GM21381 (cell line): ENCODE measurements at regions not wholly inside any gene's neighbourhood (a gene's known extent, or its start where the extent isn't known, plus 50 kb on each side); places are given as distances from the start of the nearest gene placed in this dataset.
"Not testable (repeated sequence)": the region's sequence is repeated elsewhere in the genome, so short reads cannot be mapped to it uniquely, and the experiment has no call there.

Experiments
- ATAC-seq: cut with Tn5 transposase; IDR thresholded peaks from one replicate; pipeline ENCODE4 v1.9.1; 2021; ENCODE audit warnings: mild to moderate bottlenecking, moderate library complexity; ENCODE audit not compliant: unreplicated experiment

- ATAC-seq = not testable (repeated sequence)
These were observed 109.9 kb upstream of the WIPF3 start for GRCh38 chr7:29696402-29696801.

GRCh38 chr7:29699723-29700122, 106.6 kb upstream of the WIPF3 start:
- ATAC-seq = not testable (repeated sequence)

- not testable (repeated sequence) for ATAC-seq
These were observed 104.8 kb upstream of the WIPF3 start for GRCh38 chr7:29701540-29701939.

GRCh38 chr7:29703830-29704229, 102.5 kb upstream of the WIPF3 start:
- ATAC-seq = not testable (repeated sequence)

GRCh38 chr7:29709002-29709401, 97.3 kb upstream of the WIPF3 start:
- not testable (repeated sequence) for ATAC-seq

- ATAC-seq = not testable (repeated sequence)
These were observed 83.2 kb upstream of the WIPF3 start for GRCh38 chr7:29723127-29723526.

- no peak for ATAC-seq
These were observed 82.7 kb upstream of the WIPF3 start for GRCh38 chr7:29723599-29723998.

- not testable (repeated sequence) for ATAC-seq
These were observed 76.7 kb upstream of the WIPF3 start for GRCh38 chr7:29729534-29730165.

GRCh38 chr7:29734246-29734731, 72.0 kb upstream of the WIPF3 start:
- ATAC-seq = no peak

GRCh38 chr7:29747645-29748245, 58.6 kb upstream of the WIPF3 start:
- ATAC-seq = not testable (repeated sequence)

- no peak for ATAC-seq
These were observed 57.8 kb upstream of the WIPF3 start for GRCh38 chr7:29748286-29749099.

- no peak for ATAC-seq
These were observed 56.5 kb upstream of the WIPF3 start for GRCh38 chr7:29749701-29750321.

- not testable (repeated sequence) for ATAC-seq
These were observed 55.9 kb upstream of the WIPF3 start for GRCh38 chr7:29750373-29750940.

- not testable (repeated sequence) for ATAC-seq
These were observed 55.3 kb upstream of the WIPF3 start for GRCh38 chr7:29751012-29751411.

- no peak for ATAC-seq
These were observed 51.3 kb upstream of the WIPF3 start for GRCh38 chr7:29754874-29755490.
